Parathyroid adenoma (tissue), 2 donors: ENCODE measurements at regions not wholly inside any gene's neighbourhood (a gene's known extent, or its start where the extent isn't known, plus 50 kb on each side); places are given as distances from the start of the nearest gene placed in this dataset.
A peak's percentile ranks its signal among the peaks of the same experiment; 100 is the strongest.

Experiments
- H2AFZ ChIP-seq: fragments of 300-600 bp; sonication (generic); one replicate; pipeline ENCODE4 v1.7.0; 2017; ENCODE audit warnings: antibody characterized with exemption, mild to moderate bottlenecking
- H3K27ac ChIP-seq: fragments of 300-600 bp; sonication (generic); one replicate; pipeline ENCODE4 v1.7.0; 2017
- H3K27me3 ChIP-seq: fragments of 300-600 bp; sonication (generic); one replicate; pipeline ENCODE4 v1.7.0; 2017; ENCODE audit warnings: low read length; ENCODE audit not compliant: control insufficient read depth, insufficient read depth
- H3K36me3 ChIP-seq: fragments of 300-600 bp; sonication (generic); one replicate; pipeline ENCODE4 v1.7.0; 2017; ENCODE audit warnings: low read length; ENCODE audit not compliant: control insufficient read depth, insufficient read depth
- H3K4me1 ChIP-seq: fragments of 300-600 bp; sonication (generic); one replicate; pipeline ENCODE4 v1.7.0; 2017; ENCODE audit warnings: control low read depth
- H3K4me2 ChIP-seq: fragments of 300-600 bp; sonication (generic); one replicate; pipeline ENCODE4 v1.7.0; 2017; ENCODE audit warnings: low read length
- H3K4me3 ChIP-seq: fragments of 300-600 bp; sonication (generic); one replicate; pipeline ENCODE4 v1.7.0; 2017; ENCODE audit warnings: low read depth, low read length
- H3K79me2 ChIP-seq: fragments of 300-600 bp; sonication (generic); one replicate; pipeline ENCODE4 v1.7.0; 2017; ENCODE audit warnings: control low read depth
- H3K9ac ChIP-seq: fragments of 300-600 bp; sonication (generic); one replicate; pipeline ENCODE4 v1.7.0; 2017; ENCODE audit warnings: mild to moderate bottlenecking
- H3K9me3 ChIP-seq: fragments of 300-600 bp; sonication (generic); one replicate; pipeline ENCODE4 v1.7.0; 2017; ENCODE audit warnings: low read length; ENCODE audit not compliant: control insufficient read depth
- CTCF ChIP-seq: fragments of 300-600 bp; sonication (generic); IDR thresholded peaks from one replicate; pipeline ENCODE4 v1.7.0; 2017; ENCODE audit warnings: antibody characterized with exemption, mild to moderate bottlenecking
- donor health status: primary hyperparathyroidism.

- Histone ChIP-seq H3K9ac (no peak overlapping the region), H3K79me2 (no peaks in the 10 kb centered on the region), H2AFZ (no peak overlapping the region), H3K4me2 (no peak overlapping the region), H3K27me3 (no peaks in the 10 kb centered on the region), H3K9me3 (no peaks in the 10 kb centered on the region), H3K36me3 (no peaks in the 10 kb centered on the region), H3K27ac (no peak overlapping the region), H3K4me3 (no peak overlapping the region), H3K4me1 (no peaks in the 10 kb centered on the region)
- no peak for TF ChIP-seq CTCF
Measured at GRCh38 chr5:2238732-2239131, 356.0 kb upstream of the IRX4 start.

GRCh38 chr5:2227433-2227832, 344.7 kb upstream of the IRX4 start:
- H3K36me3 ChIP-seq = no peaks in the 10 kb centered on the region
- H3K79me2 ChIP-seq = no peaks in the 10 kb centered on the region
- peak overlapping the region; percentile 28 for H2AFZ ChIP-seq
- no peak for TF ChIP-seq CTCF
- H3K9me3 ChIP-seq = no peaks in the 10 kb centered on the region
- no peaks in the 10 kb centered on the region for H3K27me3 ChIP-seq
- no peak overlapping the region for H3K9ac ChIP-seq
- H3K27ac ChIP-seq = no peak overlapping the region
- no peaks in the 10 kb centered on the region for H3K4me1 ChIP-seq
- no peak overlapping the region for H3K4me3 ChIP-seq
- H3K4me2 ChIP-seq = no peak overlapping the region

- Histone ChIP-seq H3K9ac (no peak overlapping the region), H3K79me2 (no peaks in the 10 kb centered on the region), H3K36me3 (no peaks in the 10 kb centered on the region), H3K27me3 (no peaks in the 10 kb centered on the region), H3K27ac (no peak overlapping the region), H3K4me1 (no peaks in the 10 kb centered on the region), H2AFZ (no peak overlapping the region), H3K4me2 (no peak overlapping the region), H3K9me3 (no peaks in the 10 kb centered on the region), H3K4me3 (no peak overlapping the region)
- TF ChIP-seq CTCF = no peak
Measured at GRCh38 chr5:2224689-2225088, 342.0 kb upstream of the IRX4 start.

GRCh38 chr5:2223303-2223702, 340.6 kb upstream of the IRX4 start:
- Histone ChIP-seq H3K4me2 (no peak overlapping the region), H3K36me3 (no peaks in the 10 kb centered on the region), H3K79me2 (no peaks in the 10 kb centered on the region), H3K9ac (no peak overlapping the region), H3K27ac (no peak overlapping the region), H3K4me1 (no peaks in the 10 kb centered on the region), H2AFZ (no peak overlapping the region), H3K4me3 (no peak overlapping the region), H3K9me3 (no peaks in the 10 kb centered on the region), H3K27me3 (no peaks in the 10 kb centered on the region)
- no peak for TF ChIP-seq CTCF

- H3K9ac ChIP-seq = no peak overlapping the region
- H3K27me3 ChIP-seq = no peaks in the 10 kb centered on the region
- no peak overlapping the region for H3K4me3 ChIP-seq
- no peak overlapping the region for H3K4me2 ChIP-seq
- no peaks in the 10 kb centered on the region for H3K36me3 ChIP-seq
- TF ChIP-seq CTCF = no peak
- no peak overlapping the region for H3K27ac ChIP-seq
- H3K79me2 ChIP-seq = no peaks in the 10 kb centered on the region
- no peaks in the 10 kb centered on the region for H3K4me1 ChIP-seq
- no peak overlapping the region for H2AFZ ChIP-seq
- no peaks in the 10 kb centered on the region for H3K9me3 ChIP-seq
Measured at GRCh38 chr5:2222246-2222992, 339.7 kb upstream of the IRX4 start.
